SK-MEL-5 (cell line): ENCODE measurements at regions not wholly inside any gene's neighbourhood (a gene's known extent, or its start where the extent isn't known, plus 50 kb on each side); places are given as distances from the start of the nearest gene placed in this dataset.
"Not testable (repeated sequence)": the region's sequence is repeated elsewhere in the genome, so short reads cannot be mapped to it uniquely, and the experiment has no call there.

Experiments
- DNase-seq: peaks from one replicate; pipeline ENCODE4 v3.0.0-alpha.2; 2016; ENCODE audit warnings: low read depth, low spot score
- in situ Hi-C: cut with HindIII; loops from 2 replicates; pipeline ENCODE4 v1.10.0; 2016; ENCODE audit warnings: low sequenced_read_pairs, high pct_unique_total_duplicates, low pct_unique_long_range_greater_than_20kb

DNA sequence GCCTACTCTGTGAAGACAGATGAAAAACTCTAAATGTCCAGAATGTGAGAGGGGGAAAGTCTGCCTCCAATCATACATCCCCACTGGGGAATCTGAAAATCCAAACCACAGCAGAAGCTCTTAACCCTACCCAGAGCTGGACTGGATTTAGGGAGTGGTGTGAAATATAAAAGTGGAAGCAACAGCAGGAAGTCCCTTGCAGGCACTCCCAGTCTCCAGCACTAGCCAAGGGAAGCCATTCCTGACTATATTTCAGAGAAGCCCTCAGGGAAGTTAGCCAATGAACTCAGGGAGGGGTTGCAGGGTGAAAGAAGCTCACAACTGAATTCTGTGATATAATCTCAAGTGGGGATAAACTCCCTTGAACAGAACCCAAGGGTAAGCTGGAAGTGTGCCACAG, 51.5 kb downstream of the CRPPA start:
- in situ Hi-C loops: no loop called here
- no peak for DNase-seq

- DNase-seq, in situ Hi-C loops: not testable (repeated sequence)
Measured at GRCh38 chr7:16369309-16369708, 52.0 kb downstream of the CRPPA start.

- in situ Hi-C loops: no loop called here
- DNase-seq: no peak
Measured at GRCh38 chr7:16368885-16369284, 52.5 kb downstream of the CRPPA start.

- no peak for DNase-seq
- in situ Hi-C loops: no loop called here
Measured at GRCh38 chr7:16367115-16367514, 54.2 kb downstream of the CRPPA start.

- DNase-seq: no peak
- in situ Hi-C loops: no loop called here
Measured at GRCh38 chr7:16365952-16366351, 55.4 kb downstream of the CRPPA start.

- in situ Hi-C loops: no loop called here
- DNase-seq: no peak
Measured at GRCh38 chr7:16365177-16365576, 56.2 kb downstream of the CRPPA start.

- DNase-seq: no peak
- in situ Hi-C loops: no loop called here
Measured at GRCh38 chr7:16359216-16359615, 62.1 kb downstream of the CRPPA start.

DNA sequence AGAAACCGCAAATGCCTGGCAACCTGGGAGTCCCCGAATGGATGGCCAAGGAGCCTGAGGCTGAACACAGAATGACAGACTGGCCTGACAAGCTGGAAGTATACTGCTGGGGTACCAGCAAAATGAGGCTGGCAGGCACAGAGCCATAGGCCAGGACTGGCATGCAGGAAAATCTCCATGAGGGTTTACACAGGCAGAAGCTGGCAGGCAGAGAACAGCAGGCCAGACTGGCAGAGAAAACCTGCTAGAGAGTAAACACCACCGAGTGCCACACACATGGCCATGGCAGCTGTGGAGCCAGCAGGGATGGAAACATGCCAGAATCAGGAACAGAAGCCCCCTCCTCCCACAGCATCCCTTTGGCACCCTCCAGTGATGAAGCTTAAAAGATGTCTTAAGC, 63.4 kb downstream of the CRPPA start:
- no peak for DNase-seq

GRCh38 chr7:16357474-16357873, 63.9 kb downstream of the CRPPA start:
- no peak for DNase-seq
- in situ Hi-C loops: no loop called here

More for the DNA sequence above, 63.4 kb downstream of the CRPPA start:
- in situ Hi-C loops: no loop called here

DNA sequence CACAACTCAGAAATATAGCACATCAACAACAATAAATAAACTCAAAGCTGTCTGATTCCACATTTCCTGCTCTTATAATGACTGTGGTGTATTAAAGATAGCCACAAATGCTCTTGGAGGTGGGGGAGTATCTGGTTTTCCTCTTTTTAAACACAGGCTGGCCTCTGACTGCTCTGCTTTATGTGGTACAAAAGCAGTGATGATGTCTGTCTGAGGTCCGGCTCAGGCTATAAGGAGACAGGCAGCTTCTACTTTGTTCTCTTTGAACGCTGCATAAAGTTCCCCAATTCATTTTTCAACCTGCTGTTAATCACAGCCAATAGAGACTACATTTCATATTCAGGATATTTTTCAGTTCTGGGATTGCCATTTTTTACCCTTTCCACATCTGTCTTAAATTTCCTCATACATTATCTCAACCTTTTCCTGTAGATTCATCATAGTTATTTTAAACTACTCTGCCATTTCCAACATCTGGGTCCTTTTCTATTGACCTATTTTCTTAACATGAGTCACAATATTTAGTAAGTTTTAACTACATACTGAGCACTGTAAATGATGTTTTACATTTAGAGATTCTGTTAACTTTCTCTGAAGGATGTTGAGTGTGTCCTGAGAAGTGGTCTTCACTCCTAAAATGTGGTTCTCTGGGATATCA, 64.9 kb downstream of the CRPPA start:
- DNase-seq: no peak
- in situ Hi-C loops: no loop called here

GRCh38 chr7:16354573-16354972, 66.8 kb downstream of the CRPPA start:
- no peak for DNase-seq
- in situ Hi-C loops: no loop called here

GRCh38 chr7:16353226-16353625, 68.1 kb downstream of the CRPPA start:
- in situ Hi-C loops: no loop called here
- DNase-seq: no peak

DNA sequence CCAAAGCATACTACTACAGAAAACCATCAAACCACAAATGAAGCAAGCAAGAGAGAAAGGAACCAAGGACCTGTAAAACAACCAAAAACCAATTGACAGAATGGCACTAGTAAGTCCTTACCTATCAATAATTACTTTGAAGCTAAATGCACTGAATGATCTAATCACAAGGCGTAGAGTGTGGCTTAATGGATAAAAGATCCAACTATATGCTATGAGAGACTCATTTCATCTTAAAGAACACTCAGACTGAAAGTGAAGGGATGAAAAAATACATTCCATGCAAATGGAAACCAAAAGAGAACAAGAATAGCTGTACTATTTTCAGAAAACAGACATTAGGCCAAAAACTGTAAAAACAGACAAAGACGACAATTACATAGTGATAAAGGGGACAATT, 70.7 kb downstream of the CRPPA start:
- in situ Hi-C loops: no loop called here
- no peak for DNase-seq

GRCh38 chr7:16348251-16348650, 73.1 kb downstream of the CRPPA start:
- DNase-seq: no peak
- in situ Hi-C loops: no loop called here

- in situ Hi-C loops: no loop called here
- no peak for DNase-seq
Measured at GRCh38 chr7:16347827-16348192, 73.5 kb downstream of the CRPPA start.

GRCh38 chr7:16347066-16347826, 74.1 kb downstream of the CRPPA start:
- in situ Hi-C loops: no loop called here
- no peak for DNase-seq

- in situ Hi-C loops: no loop called here
- DNase-seq: no peak
Measured at GRCh38 chr7:16345979-16346958, 75.1 kb downstream of the CRPPA start.

- DNase-seq: no peak
- in situ Hi-C loops: no loop called here
Measured at GRCh38 chr7:16344927-16345326, 76.4 kb downstream of the CRPPA start.
